Nucleus accumbens (tissue), 56 donors: ENCODE measurements at regions not wholly inside any gene's neighbourhood (a gene's known extent, or its start where the extent isn't known, plus 50 kb on each side); places are given as distances from the start of the nearest gene placed in this dataset.
"Not testable (repeated sequence)": the region's sequence is repeated elsewhere in the genome, so short reads cannot be mapped to it uniquely, and the experiment has no call there.

Source experiments
- DNase-seq, 56 donors: peaks; one replicate each; lab custom pipeline; 2025; lab: John Stamatoyannopoulos, UW

DNA sequence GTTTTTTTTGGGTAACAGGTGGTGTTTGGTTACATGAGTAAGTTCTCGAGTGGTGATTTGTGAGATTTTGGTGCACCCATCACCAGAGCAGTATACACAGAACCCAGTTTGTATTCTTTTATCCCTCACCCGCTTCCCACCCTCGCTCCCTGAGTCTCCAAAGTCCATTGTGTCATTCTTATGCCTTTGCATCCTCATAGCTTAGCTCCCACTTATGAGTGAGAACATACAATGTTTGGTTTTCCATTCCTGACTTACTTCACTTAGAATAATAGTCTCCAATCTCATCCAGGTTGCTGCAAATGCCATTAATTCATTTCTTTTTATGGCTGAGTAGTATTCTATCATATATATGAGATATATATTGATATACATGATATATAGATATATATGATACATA lies 211.9 kb downstream of the BCAS1 start:
- DNase-seq: not testable (repeated sequence)

DNA sequence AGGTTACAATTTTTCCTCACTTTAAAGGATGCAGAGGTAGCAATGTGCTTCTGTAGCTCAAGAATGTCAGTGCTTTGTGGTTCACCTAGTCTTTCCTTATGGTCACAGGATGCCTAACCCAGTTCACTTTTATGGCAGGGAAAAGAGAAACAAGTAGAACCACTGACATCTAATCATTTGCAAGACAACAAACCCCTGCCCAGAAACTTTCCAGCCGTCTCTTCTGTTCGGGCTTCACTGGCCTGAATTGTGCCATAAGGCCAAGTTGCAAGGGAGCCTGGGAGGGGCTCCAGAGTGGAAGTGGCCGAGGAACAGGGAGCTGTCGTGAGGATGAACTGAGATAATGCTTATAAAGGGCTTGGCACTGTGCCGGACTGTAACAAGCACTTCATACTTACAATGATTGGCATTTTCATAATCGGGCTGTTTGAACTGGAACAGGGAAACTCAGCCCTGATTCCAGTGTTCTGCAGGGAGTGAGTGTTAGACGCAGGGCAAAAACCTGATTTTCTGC lies 212.6 kb downstream of the BCAS1 start:
- DNase-seq: peak in 1 of 56 donors; percentile 12

DNA sequence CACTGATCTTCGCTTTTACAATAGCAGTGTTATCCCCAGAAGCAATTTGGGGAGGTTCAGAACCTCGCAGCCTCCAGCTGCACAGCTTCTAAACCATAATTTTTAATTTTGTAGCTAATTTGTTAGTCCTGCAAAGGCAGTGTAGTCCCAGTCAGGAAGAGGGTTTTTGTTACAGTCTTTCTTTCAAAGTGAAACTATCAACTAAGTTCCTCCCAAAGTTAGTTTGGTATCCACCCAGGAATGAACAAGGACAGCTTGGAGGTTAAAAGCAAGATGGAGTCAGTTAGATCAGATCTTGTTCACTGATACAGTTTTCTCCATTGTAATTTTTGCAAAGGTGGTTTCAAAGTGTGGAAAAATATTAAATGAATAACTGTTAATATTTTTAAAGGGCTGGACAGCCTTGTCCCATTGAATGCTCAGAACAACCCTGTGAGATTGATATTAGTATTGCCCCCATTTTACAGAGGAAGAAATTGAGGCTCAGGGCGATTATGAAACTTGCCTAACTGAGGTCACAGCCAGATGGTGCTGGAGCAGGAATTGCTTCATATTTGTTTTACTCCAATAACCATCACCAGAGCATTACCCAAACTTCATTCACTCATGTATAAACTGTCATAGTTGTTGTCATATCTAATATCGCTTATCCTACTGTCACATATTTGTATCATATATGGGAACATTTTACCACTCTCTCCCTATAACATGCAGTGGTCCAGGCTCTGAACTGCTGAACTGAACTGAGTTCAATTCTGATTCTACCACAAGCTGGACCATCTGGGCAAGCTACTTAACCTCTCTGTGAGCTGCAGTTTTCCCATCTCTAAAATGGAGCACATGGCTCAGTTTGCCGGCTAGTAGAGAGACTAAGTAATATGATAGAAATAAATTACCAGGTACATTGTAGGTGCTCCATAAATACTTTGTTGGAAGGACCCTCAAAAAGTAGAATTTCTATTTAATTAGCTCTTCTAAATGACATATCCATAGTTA lies 213.8 kb downstream of the BCAS1 start:
- DNase-seq: no peak

DNA sequence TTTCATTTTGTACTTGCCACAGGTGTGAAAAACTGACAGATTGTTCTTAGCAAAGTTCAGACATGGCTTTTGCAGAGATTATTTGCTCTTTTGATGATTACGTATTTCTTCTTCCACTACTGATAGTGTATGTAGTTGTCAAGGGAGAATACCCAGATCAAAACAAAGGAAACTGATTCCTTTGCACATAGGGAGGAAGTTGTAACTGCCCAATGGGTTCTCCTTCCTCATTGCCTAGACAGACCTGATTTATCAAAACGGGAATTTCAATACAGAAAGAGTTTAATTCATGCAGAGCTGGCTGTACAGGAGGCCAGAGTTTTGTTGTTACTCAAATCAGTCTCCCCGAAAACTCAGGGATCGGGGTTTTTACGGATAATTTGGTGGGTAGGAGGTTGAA lies 214.7 kb downstream of the BCAS1 start:
- DNase-seq: no peak

DNA sequence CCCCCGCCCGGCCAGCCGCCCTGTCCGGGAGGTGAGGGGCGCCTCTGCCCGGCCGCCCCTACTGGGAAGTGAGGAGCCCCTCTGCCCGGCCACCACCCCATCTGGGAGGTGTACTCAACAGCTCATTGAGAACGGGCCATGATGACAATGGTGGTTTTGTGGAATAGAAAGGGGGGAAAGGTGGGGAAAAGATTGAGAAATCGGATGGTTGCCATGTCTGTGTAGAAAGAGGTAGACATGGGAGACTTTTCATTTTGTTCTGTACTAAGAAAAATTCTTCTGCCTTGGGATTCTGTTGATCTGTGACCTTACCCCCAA lies 215.8 kb downstream of the BCAS1 start:
- not testable (repeated sequence) for DNase-seq

DNA sequence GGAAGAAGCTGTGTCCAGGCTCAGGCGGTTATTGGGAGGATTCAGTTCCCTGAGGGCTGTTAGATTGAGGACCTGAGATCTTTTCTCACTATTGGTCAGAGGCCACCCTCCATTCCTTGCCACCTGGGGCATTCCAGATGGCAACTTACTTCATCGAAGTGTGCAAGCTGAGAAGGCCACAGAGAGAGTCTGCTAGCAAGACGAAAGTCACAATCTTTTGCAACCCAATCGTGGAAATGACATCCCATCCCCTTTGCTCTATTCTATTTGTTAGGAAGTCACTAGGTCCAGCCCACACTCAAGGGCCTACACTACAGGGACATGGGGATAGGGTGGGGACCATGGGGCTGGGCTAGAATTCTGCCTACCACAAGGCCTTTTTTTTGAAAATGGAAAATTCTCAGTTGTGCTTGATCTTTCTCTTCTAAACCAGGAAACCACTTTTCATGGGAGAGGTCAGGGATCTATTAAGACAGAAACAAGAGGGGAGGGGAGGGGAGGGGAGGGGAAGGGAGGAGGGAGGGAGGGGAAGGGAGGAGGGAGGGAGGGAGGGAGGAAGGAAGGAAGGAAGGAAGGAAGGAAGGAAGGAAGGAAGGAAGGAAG lies 217.2 kb downstream of the BCAS1 start:
- DNase-seq: no peak

DNA sequence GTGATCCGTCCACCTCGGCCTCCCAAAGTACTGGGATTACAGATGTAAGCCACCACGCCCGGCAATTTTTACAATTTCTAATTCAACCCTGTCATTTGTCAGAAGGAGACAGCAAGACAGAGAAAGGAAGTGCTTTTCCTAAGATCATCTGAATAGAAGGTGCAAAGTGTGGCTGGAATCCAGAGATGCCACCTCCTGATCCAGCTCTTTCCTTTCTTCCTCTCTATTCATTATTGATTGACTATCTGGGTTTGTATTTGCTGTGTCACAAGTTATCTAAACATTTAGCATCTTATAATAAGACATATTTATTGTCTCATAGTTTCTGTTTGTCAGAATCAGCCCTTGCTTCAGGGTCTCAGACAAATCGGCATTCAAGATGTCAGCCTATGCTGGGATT lies 217.7 kb downstream of the BCAS1 start:
- no peak for DNase-seq

DNA sequence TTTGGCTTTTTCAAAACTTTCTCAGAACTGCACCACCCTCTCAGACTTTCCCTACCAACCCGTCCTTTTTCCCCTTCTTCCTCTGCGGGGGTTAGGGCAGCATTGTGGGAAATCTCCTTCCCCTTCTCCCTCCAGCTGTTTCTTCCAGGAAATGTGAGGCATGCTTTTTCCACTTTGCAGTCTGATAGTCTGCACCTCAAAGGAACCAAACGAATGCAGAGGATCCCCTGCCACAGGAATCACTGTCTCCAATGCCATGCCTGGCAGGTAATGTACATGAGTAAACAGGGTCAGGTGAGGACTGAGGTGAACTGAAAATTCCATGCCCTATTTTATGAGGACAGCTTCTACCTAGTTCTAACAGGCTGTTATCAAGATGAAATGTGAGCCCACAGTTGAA lies 218.4 kb downstream of the BCAS1 start:
- no peak for DNase-seq

DNA sequence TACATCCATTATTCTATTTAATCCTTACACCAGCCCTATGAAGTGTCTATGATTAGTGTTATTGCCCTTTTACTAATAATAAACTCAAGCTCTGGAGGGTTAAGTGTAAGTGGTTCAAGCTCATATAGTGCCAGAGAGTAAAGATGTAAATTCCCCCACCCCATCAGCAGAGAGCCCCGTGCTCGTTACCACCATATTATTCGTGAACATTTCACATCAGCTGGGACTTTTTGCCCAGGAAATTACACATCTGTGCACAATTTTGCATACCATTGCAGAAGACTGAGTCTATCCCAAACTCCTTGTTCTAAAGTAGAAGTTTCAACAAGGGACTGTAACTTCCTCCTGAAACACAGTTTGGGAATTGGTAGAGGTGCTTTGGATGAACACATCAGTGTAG lies 220.1 kb downstream of the BCAS1 start:
- DNase-seq: no peak

DNA sequence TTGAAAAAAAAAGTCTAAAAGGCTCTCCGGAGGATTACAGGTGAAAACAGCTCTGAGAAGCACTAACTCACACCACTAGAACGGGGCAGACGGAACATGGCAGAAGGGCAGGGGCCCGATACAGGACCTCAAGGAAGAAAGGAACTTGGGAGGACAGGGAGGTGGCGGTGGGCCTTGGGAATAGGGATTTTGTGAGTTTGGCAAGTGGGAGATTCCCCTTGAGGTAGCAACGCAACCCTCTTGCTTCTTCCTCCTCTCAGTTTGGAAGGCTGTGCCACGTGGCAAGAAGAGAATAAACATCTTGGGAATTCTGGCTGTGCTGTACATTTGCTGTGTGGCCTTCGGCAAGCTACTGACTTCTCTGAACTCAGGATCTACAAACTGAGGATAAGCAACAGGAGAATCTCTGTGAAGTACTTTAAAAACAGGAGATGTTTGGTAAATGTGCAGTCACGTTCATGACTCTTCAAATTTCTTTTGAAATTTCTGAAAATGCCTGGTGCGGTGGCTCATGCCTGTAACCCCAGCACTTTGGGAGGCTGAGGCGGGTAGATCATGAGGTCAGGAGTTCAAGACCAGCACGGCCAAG lies 220.8 kb downstream of the BCAS1 start:
- no peak for DNase-seq

DNA sequence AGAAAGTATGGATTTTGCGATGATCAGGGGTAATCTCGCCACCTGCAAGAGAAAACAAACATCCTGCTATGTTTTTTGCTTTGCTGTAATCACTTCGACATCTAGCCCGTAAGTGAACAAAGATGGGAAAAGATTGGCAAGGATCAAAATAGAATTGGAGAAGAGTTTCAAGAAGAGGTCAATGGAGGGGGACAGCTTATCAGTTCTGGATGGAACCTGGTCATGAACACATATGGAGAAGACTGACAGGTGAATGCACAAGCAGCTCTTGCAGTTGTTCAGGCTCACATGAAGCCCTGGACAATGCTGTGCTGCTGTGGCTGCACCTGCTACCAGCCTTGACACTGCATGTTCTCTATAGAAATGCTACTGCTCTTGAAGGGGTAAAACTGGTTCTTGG lies 222.1 kb downstream of the BCAS1 start:
- no peak for DNase-seq

DNA sequence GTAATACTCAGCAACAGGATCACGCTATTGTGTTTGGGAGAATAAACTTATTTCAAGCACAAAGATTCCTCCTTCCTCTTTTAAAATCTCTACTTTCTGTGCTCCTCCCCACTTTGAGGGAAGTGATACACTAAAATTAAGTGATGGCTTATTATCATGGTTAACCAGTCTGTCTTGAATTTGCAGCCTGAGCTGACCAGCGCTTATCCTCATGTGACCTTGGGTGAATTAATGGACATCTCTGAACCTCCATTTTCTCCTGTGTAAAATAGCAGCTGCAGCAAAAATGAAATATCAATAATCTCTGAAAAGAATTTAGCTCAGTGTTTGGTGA lies 222.6 kb downstream of the BCAS1 start:
- DNase-seq: no peak

DNA sequence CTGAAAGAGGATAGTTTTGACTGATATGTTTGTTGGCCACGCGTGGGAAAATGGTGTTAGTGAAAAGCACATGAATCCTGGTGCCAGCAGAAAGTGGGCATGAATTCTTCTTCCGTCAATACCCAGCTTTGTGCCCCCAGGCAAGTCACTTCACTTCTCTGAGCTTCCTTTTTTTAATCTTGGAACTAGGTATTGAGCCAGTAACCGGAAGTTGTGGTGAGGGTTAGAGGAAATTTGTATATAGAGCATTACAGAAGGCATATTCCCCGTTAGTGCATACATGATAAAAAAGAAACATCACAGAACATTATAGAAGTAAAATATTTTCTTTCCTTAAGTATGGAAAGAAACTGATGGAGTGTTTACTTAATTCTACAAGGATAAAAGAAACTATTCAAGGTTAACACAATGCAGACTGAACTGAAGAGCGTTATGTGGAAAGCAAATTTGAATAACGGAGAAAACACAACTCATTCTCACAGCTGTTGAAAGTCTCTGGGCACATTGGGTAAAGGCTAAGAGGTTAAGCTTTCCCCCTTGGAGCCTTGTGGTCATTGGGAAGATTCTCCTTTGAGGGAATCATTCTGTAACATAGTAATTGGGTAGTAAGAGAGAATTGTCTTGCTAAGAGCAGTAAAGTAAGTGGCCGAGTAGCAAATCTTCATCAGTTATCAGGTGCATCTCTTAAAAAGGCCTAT lies 223.1 kb downstream of the BCAS1 start:
- DNase-seq: no peak

DNA sequence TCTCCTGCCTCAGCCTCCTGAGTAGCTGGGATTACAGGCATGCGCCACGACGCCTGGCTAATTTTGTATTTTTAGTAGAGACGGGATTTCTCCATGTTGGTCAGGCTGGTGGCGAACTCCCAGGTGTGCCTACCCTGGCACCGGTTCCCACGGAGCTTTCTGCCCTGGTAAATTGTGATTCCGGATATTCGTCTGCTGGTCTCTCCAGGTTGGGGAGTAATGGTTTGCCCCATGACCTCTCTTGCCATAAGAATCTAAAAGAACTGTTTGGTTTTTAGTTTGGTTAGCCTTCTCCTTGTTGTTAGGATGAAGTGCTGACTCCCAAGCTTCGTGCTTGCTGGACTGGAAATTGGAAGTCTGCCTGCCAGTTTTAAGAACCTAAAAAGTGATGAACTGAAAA lies 223.8 kb downstream of the BCAS1 start:
- no peak for DNase-seq

DNA sequence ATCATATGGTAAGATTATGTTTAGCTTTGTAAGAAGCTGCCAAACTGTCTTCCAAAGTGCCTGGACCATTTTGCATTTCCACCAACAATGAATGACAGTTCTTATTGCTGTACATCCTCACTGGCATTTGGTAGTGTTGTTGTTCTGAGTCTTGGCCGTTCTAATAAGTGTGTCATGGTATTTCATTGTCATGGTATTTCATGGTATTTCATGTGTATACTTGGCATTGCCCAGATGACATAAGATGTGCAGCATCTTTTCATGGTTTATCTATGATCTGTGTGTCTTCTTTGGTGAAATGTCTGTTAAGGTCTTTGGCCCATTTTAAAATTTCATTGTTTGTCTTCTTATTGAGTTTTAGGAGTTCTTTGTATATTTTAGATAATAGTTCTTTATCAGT lies 224.4 kb downstream of the BCAS1 start:
- DNase-seq: no peak

DNA sequence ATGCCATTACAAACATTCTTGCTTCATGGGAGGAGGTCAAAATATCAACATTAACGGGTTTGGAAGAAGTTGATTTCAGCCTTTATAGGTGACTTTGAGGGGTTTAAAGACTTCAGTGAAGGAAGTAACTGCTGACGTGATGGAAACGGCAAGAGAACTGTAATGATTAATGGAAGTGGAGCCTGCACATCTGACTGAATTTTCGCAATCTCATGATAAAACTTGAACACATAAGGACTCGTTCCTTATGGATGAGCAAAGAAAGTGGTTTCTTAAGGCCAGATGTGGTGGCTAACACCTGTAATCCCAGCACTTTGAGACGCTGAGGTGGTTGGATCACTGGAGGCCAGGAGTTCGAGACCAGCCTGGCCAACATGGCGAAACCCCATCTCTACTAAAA lies 226.1 kb downstream of the BCAS1 start:
- no peak for DNase-seq

DNA sequence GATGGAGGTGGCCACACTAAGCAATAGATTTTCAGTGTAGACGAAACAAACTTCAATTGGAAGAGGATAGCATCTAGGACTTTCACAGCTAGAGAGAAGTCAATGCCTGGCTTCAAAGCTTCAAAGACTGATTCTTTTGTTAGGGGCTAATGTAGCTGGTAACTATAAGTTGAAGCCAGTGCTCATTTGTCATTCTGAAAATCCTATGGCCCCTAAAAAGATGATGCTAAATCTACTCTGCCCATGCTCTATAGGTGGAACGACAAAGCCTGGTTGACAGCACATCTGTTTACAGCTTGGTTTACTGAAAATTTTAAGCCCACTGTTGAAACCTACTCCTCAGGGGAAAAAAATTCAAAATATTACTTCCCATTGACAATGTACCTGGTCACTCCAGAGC lies 226.7 kb downstream of the BCAS1 start:
- no peak for DNase-seq

DNA sequence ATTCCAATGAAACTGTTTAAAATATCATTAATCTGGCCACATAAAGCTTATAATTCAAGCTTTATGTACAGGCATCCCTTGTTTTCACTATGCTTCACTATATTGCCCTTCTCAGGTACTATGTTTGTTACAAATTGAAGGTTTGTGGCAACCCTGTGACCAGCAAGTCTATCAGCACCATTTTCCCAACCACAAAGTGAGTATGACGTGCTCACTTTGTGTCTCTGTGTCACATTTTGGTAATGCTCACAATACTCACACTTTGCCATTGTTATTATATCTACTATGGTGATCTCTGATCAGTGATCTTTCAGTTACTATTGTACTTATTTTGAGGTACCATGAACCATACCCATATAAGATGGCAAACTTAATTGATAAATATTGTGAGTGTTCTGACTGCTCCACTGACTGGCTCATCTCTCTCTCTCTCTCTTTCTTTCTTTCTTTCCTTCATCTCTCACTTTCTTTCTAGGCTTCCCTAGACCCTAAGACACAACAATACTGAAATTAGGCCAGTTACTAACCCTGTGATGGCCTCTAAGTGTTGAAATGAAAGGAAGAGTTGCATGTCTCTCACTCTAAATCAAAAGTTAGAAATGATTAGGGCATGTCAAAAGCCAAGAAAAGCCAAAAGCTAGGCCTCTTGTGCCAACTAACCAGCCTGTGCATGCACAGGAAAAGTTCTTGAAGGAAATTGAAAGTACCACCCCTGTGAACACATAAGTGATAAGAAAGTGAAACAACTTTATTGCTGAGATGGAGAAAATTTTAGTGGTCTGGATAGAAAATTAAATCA lies 227.9 kb downstream of the BCAS1 start:
- no peak for DNase-seq

DNA sequence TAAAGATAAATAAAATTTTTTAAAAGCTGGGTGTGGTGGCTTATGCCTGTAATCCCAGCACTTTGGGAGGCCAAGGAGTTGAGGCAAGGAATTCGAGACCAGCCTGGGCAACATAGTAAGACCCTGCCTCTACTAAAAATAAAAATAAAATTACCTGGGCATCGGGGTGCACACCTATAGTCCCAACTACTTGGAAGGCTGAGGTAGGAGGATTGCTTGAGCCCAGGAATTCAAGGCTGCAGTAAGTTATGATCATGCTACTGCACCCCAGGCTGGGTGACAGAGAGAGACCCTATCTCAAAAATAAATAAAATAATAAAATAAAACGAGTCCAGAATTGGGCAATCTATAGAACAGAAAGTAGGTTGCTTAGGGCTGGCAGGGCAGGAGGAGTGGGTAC lies 228.7 kb downstream of the BCAS1 start:
- DNase-seq: no peak

DNA sequence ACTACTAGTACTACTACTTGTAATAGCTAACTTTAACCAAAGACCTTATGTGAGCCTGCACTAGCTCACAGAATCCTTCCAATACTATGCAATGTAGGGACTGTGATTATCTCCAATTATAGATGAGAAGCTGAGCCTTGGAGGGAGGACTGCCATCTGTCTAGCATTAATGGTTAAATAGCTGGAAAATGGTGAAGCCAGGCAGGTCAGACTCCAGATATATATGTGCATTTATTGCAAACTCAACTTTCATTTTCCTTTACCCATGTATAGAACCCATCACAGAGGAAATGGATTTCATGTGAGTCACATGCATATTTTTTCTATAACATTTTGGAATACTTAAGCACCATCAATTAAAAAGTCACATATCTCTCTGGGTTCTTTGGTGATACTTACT lies 229.9 kb downstream of the BCAS1 start:
- no peak for DNase-seq
